ENCODE measurements at regions not wholly inside any gene's neighbourhood (a gene's known extent, or its start where the extent isn't known, plus 50 kb on each side); places are given as distances from the start of the nearest gene placed in this dataset.

GRCh38 chr3:163919154-163919553, 1159.1 kb downstream of the SI start:
- DNase-seq (ENCODE audit: extremely low read depth, low read depth), result no peak
- no peak overlapping the region for H3K4me3 ChIP-seq (replicated peaks; ENCODE audit: low read depth, low read length)
- TF ChIP-seq, protein P1, sequence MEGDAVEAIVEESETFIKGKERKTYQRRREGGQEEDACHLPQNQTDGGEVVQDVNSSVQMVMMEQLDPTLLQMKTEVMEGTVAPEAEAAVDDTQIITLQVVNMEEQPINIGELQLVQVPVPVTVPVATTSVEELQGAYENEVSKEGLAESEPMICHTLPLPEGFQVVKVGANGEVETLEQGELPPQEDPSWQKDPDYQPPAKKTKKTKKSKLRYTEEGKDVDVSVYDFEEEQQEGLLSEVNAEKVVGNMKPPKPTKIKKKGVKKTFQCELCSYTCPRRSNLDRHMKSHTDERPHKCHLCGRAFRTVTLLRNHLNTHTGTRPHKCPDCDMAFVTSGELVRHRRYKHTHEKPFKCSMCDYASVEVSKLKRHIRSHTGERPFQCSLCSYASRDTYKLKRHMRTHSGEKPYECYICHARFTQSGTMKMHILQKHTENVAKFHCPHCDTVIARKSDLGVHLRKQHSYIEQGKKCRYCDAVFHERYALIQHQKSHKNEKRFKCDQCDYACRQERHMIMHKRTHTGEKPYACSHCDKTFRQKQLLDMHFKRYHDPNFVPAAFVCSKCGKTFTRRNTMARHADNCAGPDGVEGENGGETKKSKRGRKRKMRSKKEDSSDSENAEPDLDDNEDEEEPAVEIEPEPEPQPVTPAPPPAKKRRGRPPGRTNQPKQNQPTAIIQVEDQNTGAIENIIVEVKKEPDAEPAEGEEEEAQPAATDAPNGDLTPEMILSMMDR (IDR thresholded peaks at IDR 0.05; ENCODE audit: low read depth, low read length, missing control alignments), result no peak

- DNase-seq (ENCODE audit: extremely low read depth, low read depth), result no peak
- H3K4me3 ChIP-seq (replicated peaks; ENCODE audit: low read depth, low read length), result no peak overlapping the region
- TF ChIP-seq, protein P1 (IDR thresholded peaks at IDR 0.05; ENCODE audit: low read depth, low read length, missing control alignments), result no peak
Observed at GRCh38 chr3:163916596-163917560, 1161.4 kb downstream of the SI start.

- TF ChIP-seq, protein P1 (IDR thresholded peaks at IDR 0.05; ENCODE audit: low read depth, low read length, missing control alignments), result no peak
- DNase-seq (ENCODE audit: extremely low read depth, low read depth), result no peak
- no peak overlapping the region for H3K4me3 ChIP-seq (replicated peaks; ENCODE audit: low read depth, low read length)
Observed at GRCh38 chr3:163915280-163915679, 1163.0 kb downstream of the SI start.

GRCh38 chr3:163914567-163914966, 1163.7 kb downstream of the SI start:
- TF ChIP-seq, protein P1 (IDR thresholded peaks at IDR 0.05; ENCODE audit: low read depth, low read length, missing control alignments), result no peak
- no peak overlapping the region for H3K4me3 ChIP-seq (replicated peaks; ENCODE audit: low read depth, low read length)
- no peak for DNase-seq (ENCODE audit: extremely low read depth, low read depth)

DNA sequence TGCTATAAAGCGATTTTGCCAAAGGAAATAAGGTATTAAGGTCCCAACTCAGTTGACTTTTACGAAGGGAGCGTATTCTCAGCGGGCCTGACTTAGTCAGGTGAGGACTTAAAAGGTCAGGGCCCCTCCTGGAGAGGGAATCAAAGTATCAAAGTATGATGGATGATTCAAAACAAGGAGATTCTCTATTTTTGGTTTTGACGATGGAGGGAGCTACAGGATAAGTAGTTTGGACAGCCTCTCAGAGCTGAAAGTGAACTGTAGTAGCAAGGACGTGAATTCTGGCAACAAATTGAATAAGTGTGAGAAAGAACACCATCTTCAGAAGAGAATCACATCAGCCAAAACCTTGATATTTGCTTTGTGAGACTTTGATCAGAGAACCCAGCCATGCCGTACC, 1186.5 kb downstream of the SI start:
- TF ChIP-seq, protein P1 (IDR thresholded peaks at IDR 0.05; ENCODE audit: low read depth, low read length, missing control alignments), result no peak
- no peak overlapping the region for H3K4me3 ChIP-seq (replicated peaks; ENCODE audit: low read depth, low read length)
- DNase-seq (ENCODE audit: extremely low read depth, low read depth), result no peak

GRCh38 chr3:163890661-163891060, 1187.6 kb downstream of the SI start:
- DNase-seq (ENCODE audit: extremely low read depth, low read depth), result no peak
- TF ChIP-seq, protein P1 (IDR thresholded peaks at IDR 0.05; ENCODE audit: low read depth, low read length, missing control alignments), result no peak
- no peak overlapping the region for H3K4me3 ChIP-seq (replicated peaks; ENCODE audit: low read depth, low read length)

Data from HFF-Myc (cell line).